Colonic mucosa (tissue), 4 donors: ENCODE measurements at regions not wholly inside any gene's neighbourhood (a gene's known extent, or its start where the extent isn't known, plus 50 kb on each side); places are given as distances from the start of the nearest gene placed in this dataset.

Source experiments
- DNase-seq: peaks from one replicate; pipeline ENCODE4 v3.0.0-alpha.2; 2020
- H3K27ac ChIP-seq: fragments of 200-600 bp; one replicate; pipeline ENCODE4 v1.8.0; 2021
- H3K27me3 ChIP-seq: fragments of 200-600 bp; one replicate; pipeline ENCODE4 v1.8.0; 2021
- H3K36me3 ChIP-seq: fragments of 200-600 bp; one replicate; pipeline ENCODE4 v1.8.0; 2021
- H3K4me1 ChIP-seq: fragments of 200-600 bp; one replicate; pipeline ENCODE4 v1.8.0; 2021; ENCODE audit warnings: mild to moderate bottlenecking
- H3K4me3 ChIP-seq: fragments of 200-600 bp; one replicate; pipeline ENCODE4 v1.8.0; 2021
- H3K9ac ChIP-seq, 2 donors: one replicate each; pipeline ENCODE4 v1.7.0; 2013; ENCODE audit warnings: control low read depth in 2 of 2, low read depth in 2 of 2, low read length in 2 of 2
- H3K9me3 ChIP-seq: fragments of 200-600 bp; one replicate; pipeline ENCODE4 v1.8.0; 2021
- intact Hi-C: fragments of 100-400 bp; cut with DNase I; formaldehyde crosslinking; loops from one replicate; pipeline ENCODE4 v1.14.1; 2022
- TF ChIP-seq, protein P1 (sequence below): fragments of 200-600 bp; IDR thresholded peaks from one replicate; pipeline ENCODE4 v1.8.0; 2022; ENCODE audit warnings: antibody characterized with exemption, mild to moderate bottlenecking
- donor health status: healthy.
- donor health status: DM: no; HTN: no; CAD: no.
- donor health status: DM: no; HTN: no; CAD: no.

DNA sequence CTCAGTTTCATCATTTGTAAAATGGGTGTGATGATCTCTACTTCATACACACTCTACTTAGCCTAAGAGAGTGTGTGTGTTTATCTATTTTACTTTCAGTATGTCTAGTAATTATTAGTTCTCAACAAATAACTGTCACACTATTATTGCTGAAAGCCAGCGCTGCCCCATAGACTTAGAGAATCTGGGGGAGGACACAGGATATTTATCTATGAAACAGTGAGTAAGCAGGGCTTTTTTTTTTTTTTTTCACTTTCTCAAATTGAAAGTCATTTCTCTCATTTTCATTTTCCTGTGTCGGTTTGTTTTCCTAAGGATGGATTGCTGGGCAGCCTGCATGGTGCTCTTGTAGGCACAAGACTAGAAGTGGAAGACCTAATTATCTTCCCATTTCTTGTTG is 248.4 kb upstream of the RPS23 start:
- Histone ChIP-seq H3K27me3 (no peaks in the 10 kb centered on the region), H3K9me3 (no peaks in the 10 kb centered on the region), H3K27ac (no peak overlapping the region), H3K4me1 (no peaks in the 10 kb centered on the region), H3K9ac (no peak overlapping the region), H3K36me3 (no peaks in the 10 kb centered on the region), H3K4me3 (no peak overlapping the region)
- DNase-seq = no peak
- intact Hi-C loops = no loop called here
- TF ChIP-seq, protein P1, sequence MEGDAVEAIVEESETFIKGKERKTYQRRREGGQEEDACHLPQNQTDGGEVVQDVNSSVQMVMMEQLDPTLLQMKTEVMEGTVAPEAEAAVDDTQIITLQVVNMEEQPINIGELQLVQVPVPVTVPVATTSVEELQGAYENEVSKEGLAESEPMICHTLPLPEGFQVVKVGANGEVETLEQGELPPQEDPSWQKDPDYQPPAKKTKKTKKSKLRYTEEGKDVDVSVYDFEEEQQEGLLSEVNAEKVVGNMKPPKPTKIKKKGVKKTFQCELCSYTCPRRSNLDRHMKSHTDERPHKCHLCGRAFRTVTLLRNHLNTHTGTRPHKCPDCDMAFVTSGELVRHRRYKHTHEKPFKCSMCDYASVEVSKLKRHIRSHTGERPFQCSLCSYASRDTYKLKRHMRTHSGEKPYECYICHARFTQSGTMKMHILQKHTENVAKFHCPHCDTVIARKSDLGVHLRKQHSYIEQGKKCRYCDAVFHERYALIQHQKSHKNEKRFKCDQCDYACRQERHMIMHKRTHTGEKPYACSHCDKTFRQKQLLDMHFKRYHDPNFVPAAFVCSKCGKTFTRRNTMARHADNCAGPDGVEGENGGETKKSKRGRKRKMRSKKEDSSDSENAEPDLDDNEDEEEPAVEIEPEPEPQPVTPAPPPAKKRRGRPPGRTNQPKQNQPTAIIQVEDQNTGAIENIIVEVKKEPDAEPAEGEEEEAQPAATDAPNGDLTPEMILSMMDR = no peak

DNA sequence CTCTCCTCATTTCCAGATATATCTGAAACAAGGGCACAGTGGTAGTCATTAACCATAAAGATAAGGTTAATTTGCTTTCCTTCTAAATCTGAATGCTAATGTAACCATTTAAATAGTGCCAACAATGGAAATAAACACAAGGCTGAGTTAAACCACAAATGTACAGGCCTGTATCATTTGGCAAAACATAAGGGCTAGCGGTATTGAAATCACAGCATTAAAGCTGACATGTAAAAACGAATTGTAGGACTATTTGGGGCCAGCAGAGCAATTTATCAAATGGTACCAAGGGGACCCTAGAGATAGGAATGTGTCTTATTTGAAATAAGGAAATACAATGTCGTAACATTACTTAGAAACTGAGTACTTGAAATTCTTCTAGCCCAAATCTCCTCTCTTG is 247.5 kb upstream of the RPS23 start:
- no peak overlapping the region for H3K4me3 ChIP-seq
- H3K9ac ChIP-seq = no peak overlapping the region
- H3K27me3 ChIP-seq = no peaks in the 10 kb centered on the region
- no peaks in the 10 kb centered on the region for H3K36me3 ChIP-seq
- intact Hi-C loops = no loop called here
- DNase-seq = no peak
- TF ChIP-seq, protein P1 = no peak
- no peaks in the 10 kb centered on the region for H3K4me1 ChIP-seq
- H3K27ac ChIP-seq = no peak overlapping the region
- H3K9me3 ChIP-seq = no peaks in the 10 kb centered on the region

DNA sequence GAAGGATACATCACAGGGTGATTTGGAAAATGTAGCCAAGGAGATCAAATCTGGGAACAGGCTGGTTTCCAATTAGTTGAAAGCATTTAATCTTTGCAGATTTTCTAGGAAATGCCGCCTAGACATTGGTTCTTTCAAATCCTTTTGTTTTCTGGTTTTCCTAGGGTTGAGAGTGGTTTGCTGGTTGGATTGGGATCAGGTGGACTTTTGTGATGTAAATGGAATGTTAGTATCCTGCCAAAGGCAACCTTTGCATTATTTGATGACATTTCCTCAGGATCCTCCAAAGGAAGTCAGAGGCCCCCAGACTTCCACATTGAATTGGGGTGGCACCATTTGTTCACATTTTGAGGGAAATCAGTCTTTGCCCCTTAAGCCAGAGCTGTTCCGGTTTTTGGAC is 245.5 kb upstream of the RPS23 start:
- TF ChIP-seq, protein P1 = no peak
- Histone ChIP-seq H3K27ac (no peak overlapping the region), H3K4me1 (no peaks in the 10 kb centered on the region), H3K9ac (no peak overlapping the region), H3K36me3 (no peaks in the 10 kb centered on the region), H3K9me3 (no peaks in the 10 kb centered on the region), H3K27me3 (no peaks in the 10 kb centered on the region), H3K4me3 (no peak overlapping the region)
- DNase-seq = no peak
- intact Hi-C loops = no loop called here

DNA sequence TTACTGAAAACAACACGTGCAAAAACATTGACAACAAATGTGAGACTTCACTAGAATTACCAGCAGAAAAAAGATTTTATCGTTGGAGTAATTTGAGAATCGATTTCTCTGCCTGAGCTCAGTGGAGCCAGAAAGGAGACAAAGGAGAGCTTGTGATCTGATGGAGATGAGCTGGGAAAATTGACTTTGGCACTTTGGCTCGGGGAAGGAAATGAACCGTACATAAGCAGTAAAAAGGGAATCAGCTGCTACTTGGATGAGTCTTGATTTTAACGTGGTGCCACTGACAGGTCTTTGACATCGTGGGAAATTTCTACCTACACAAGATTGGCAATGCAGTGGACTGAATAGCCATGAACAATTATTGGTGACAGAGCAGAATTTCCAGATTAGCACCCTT is 244.7 kb upstream of the RPS23 start:
- Histone ChIP-seq H3K4me3 (no peak overlapping the region), H3K4me1 (no peaks in the 10 kb centered on the region), H3K27me3 (no peaks in the 10 kb centered on the region), H3K9ac (no peak overlapping the region), H3K36me3 (no peaks in the 10 kb centered on the region), H3K27ac (no peak overlapping the region), H3K9me3 (no peaks in the 10 kb centered on the region)
- intact Hi-C loops = no loop called here
- TF ChIP-seq, protein P1 = no peak
- DNase-seq = no peak

DNA sequence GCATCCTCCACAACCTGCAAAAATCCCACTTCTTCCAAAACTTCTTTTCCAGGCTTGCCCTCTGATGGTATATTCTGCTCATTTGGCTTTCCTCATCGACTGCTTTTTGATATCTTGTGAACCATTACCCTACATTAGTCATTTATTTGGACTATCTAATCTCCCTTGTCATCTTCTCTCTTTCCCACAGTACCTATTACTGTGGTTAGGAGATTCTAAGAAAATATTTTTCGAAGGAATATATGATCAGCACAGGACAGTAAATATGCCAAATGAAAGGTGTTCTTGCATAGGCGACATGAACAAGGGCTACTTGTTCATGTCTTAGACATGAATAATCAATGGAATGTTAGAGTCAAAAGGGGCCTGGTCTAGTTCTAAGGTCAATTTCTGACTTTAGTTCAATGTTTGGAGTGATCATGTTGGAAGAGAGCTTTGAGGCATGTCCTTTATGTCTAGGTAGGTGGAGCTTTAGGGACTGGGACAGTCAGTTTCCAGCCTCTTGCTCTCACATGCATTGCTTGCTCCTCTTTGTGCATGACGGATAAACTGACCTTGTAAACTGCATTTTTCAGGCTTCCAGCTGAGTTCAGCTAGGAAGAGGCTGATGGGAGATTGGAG is 243.4 kb upstream of the RPS23 start:
- TF ChIP-seq, protein P1 = no peak
- no peak overlapping the region for H3K4me3 ChIP-seq
- H3K9ac ChIP-seq = no peak overlapping the region
- H3K4me1 ChIP-seq = no peaks in the 10 kb centered on the region
- no peaks in the 10 kb centered on the region for H3K27me3 ChIP-seq
- intact Hi-C loops = no loop called here
- H3K27ac ChIP-seq = no peak overlapping the region
- no peak for DNase-seq
- no peaks in the 10 kb centered on the region for H3K36me3 ChIP-seq
- no peaks in the 10 kb centered on the region for H3K9me3 ChIP-seq
